Keratinocyte (primary cell): ENCODE measurements at regions not wholly inside any gene's neighbourhood (a gene's known extent, or its start where the extent isn't known, plus 50 kb on each side); places are given as distances from the start of the nearest gene placed in this dataset.

Experiments
- CTCF ChIP-seq, 3 experiments: IDR thresholded peaks in 1 of 3; conservative IDR thresholded peaks in 1 of 3; optimal IDR thresholded peaks in 1 of 3; 2 replicates in 2 of 3; 3 replicates in 1 of 3; pipeline versions ENCODE3 to v1.5.1; 2011; ENCODE audit warnings: low read length in 3 of 3, mild to moderate bottlenecking in 3 of 3, moderate library complexity in 2 of 3, control low read depth in 1 of 3, inconsistent platforms in 1 of 3; ENCODE audit not compliant: insufficient read depth in 2 of 3; ENCODE audit errors: extremely low read depth in 1 of 3
- EZH2 ChIP-seq: IDR thresholded peaks from one replicate; pipeline ENCODE4 v1.6.1; 2012; ENCODE audit warnings: inconsistent platforms, mild to moderate bottlenecking, low read length, moderate library complexity

DNA sequence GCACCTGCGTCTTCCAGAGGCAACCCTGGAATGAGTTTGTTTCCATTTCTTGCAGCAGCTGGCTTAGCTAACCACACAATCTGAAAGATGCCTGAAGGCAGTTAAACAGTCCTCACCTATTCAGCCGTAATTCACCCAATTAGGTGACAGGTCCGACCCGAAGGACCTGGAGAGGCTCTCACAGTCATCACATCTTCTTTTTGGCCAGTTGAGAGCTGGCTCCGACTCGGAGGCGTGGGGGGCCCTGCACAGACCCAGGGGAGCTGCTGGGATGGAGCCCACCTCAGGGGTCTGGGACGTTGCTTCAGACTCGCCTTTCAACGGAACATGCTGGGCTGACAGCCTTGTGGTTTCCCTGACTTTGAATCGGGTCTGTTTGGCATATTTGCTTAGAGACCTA, 187.3 kb downstream of the RTP5 start:
- TF ChIP-seq EZH2 (no peak), CTCF (optimal IDR thresholded peaks at IDR 0.05 in 1 of 3, IDR thresholded peaks at IDR 0.05 in 1 of 3, conservative IDR thresholded peaks at IDR 0.05 in 1 of 3; ENCODE audit: extremely low read depth in 1 of 3, insufficient read depth in 2 of 3, low read length in 3 of 3) (no peak)
